ENCODE measurements at regions not wholly inside any gene's neighbourhood (a gene's known extent, or its start where the extent isn't known, plus 50 kb on each side); places are given as distances from the start of the nearest gene placed in this dataset.

DNA sequence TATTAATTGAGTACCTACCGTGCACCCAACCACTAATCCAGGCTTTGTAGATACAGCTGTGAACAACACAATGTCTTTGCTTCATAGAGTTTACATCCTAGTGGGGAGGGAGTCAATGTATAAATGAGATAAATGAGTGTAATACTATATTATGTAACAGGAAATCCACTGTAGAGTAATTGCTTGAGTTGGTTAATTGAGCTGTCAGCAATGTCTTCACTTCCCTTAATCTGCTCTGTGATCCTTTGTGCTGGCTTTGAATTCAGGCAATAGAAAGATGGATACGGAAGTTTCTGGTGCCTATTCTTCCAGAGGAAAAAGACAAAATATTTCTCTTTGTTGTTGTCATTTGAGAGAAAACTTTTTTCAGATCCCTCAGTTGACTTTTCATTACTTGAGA lies 104.0 kb upstream of the SLC16A7 start:
- no CpG with 5 or more reads among the region's 2 CpGs for WGBS (ENCODE audit: extremely low coverage, insufficient read length, low lambda C conversion rate)
- Mint-ChIP-seq H3K27ac (no peak overlapping the region), H3K4me1 (no peaks in the 10 kb centered on the region), H3K4me3 (no peak overlapping the region), H3K27me3 (ENCODE audit: low read depth) (no peaks in the 10 kb centered on the region), H3K36me3 (ENCODE audit: insufficient read depth in 1 of 3, low read depth in 3 of 3) (no peaks in the 10 kb centered on the region), H3K9me3 (no peaks in the 10 kb centered on the region; a peak in 2 of 5 replicates)
- Histone ChIP-seq H3K79me2 (ENCODE audit: insufficient read depth, low read length) (no peaks in the 10 kb centered on the region), H2BK120ac (ENCODE audit: low read depth, low read length, poor library complexity, severe bottlenecking) (no peak overlapping the region), H3K9me3 (ENCODE audit: control insufficient read depth, low read depth, low read length) (no peaks in the 10 kb centered on the region), H3K9ac (ENCODE audit: extremely low read depth, insufficient read length, low read length) (no peak overlapping the region), H4K91ac (ENCODE audit: insufficient read length, low read depth, low read length) (no peak overlapping the region), H3K79me1 (ENCODE audit: insufficient read depth, low read depth, low read length, poor library complexity, severe bottlenecking) (no peaks in the 10 kb centered on the region), H4K8ac (replicated peaks; ENCODE audit: insufficient read length, low read depth, low read length) (no peak overlapping the region), H2BK5ac (ENCODE audit: insufficient read length, low read length) (no peak overlapping the region), H2BK12ac (ENCODE audit: insufficient read length, low read depth, low read length) (no peak overlapping the region), H3K4me2 (ENCODE audit: insufficient read depth, insufficient read length, low read length) (no peak overlapping the region), H3K4ac (ENCODE audit: low read depth, low read length) (no peak overlapping the region), H2AFZ (ENCODE audit: low read length) (no peak overlapping the region), H4K20me1 (ENCODE audit: control insufficient read depth, insufficient read depth, insufficient read length) (no peaks in the 10 kb centered on the region), H3K23ac (ENCODE audit: insufficient read length, low read depth, low read length) (no peak overlapping the region), H2BK15ac (ENCODE audit: low read depth, low read length) (no peak overlapping the region), H3K4me1 (ENCODE audit: insufficient read depth, low read length) (no peaks in the 10 kb centered on the region), H3K18ac (ENCODE audit: insufficient read length, low read depth, low read length) (no peak overlapping the region), H2BK20ac (ENCODE audit: low read depth, low read length, poor library complexity, severe bottlenecking) (no peak overlapping the region), H3K14ac (ENCODE audit: insufficient read depth, low read length) (no peak overlapping the region), H4K5ac (ENCODE audit: insufficient read length, low read depth, low read length) (no peak overlapping the region), H3K23me2 (ENCODE audit: insufficient read length, low read depth, low read length, poor library complexity, severe bottlenecking) (no peaks in the 10 kb centered on the region), H2AK5ac (ENCODE audit: insufficient read length, low read length) (no peak overlapping the region), H3K27ac (ENCODE audit: insufficient read length, low read depth, low read length) (no peak overlapping the region), H3K56ac (ENCODE audit: insufficient read length, low read depth, low read length) (no peak overlapping the region), H3T11ph (ENCODE audit: low read length) (no peak overlapping the region), H3K27me3 (ENCODE audit: insufficient read depth, low read length) (no peaks in the 10 kb centered on the region)
- TF ChIP-seq CTCF (conservative IDR thresholded peaks at IDR 0.05) = no peak
- DNase-seq = no peak
